ENCODE measurements at regions not wholly inside any gene's neighbourhood (a gene's known extent, or its start where the extent isn't known, plus 50 kb on each side); places are given as distances from the start of the nearest gene placed in this dataset.

DNA sequence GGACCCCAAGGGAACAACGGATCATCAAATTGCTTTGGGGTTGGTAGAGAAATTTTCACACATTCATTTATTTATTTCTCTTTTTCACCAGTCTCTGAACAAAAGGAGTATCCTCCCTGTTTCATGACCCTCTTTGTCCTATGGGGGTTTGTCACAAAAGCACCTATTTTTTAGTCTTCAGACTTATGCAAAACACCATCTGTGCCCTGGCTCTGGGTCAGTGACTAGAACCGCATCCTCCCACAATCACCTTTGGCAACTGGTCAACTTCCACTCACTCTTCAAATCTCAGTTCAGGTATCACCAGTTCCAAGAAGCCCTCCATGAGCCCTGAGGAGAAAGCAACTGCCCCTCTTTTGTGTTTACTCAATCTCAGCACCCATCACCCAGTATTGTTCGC lies 395.7 kb downstream of the CDK5RAP2 start:
- ChIA-PET CTCF (no interaction called here), RAD21 (ENCODE audit: low non-redundant PET in 1 of 2, low total read pairs in 2 of 2, uncharacterized antibody in 2 of 2, unreplicated experiment in 2 of 2) (no interaction called here), POLR2A (no interaction called here)
- no peaks in the 10 kb centered on the region for H3K79me2 ChIP-seq (ENCODE audit: insufficient read depth, low read length)
- H4K20me1 ChIP-seq (ENCODE audit: insufficient read depth) = no peaks in the 10 kb centered on the region
- intact Hi-C loops (cut with micrococcal nuclease) = no loop called here
- H3K27ac ChIP-seq (ENCODE audit: low read depth, low read length) = no peak overlapping the region
- H2AFZ ChIP-seq (ENCODE audit: low read depth, low read length, poor library complexity, severe bottlenecking) = no peak overlapping the region
- no peaks in the 10 kb centered on the region for H3K36me3 ChIP-seq (ENCODE audit: control insufficient read depth in 1 of 2, insufficient read depth in 2 of 2, low read length in 2 of 2)
- no peak overlapping the region for H3K4me3 ChIP-seq (replicated peaks in 1 of 2; ENCODE audit: low read depth in 1 of 2, low read length in 2 of 2)
- no peak for TF ChIP-seq CTCF (IDR thresholded peaks at IDR 0.05 in 2 of 3, conservative IDR thresholded peaks at IDR 0.05 in 1 of 3; ENCODE audit: borderline replicate concordance in 1 of 3, insufficient read depth in 1 of 3, low read depth in 2 of 3, low read length in 2 of 3)
- no peak for TF ChIP-seq SRF (IDR thresholded peaks at IDR 0.05; ENCODE audit: low read depth)
- TF ChIP-seq EZH2phosphoT487 (IDR thresholded peaks at IDR 0.05; ENCODE audit: borderline replicate concordance) = no peak
- no peak for TF ChIP-seq REST (IDR thresholded peaks at IDR 0.05; ENCODE audit: low read depth)
- no peak for TF ChIP-seq ELF1 (IDR thresholded peaks at IDR 0.05; ENCODE audit: borderline replicate concordance, low read depth)
- TF ChIP-seq YY1 (IDR thresholded peaks at IDR 0.05; ENCODE audit: extremely low read depth, insufficient replicate concordance, low read depth, low read length) = no peak
- ATAC-seq (no peak), DNase-seq (ENCODE audit: low read depth, low spot score) (no peak)
- no peak overlapping the region for H3K4me2 ChIP-seq (ENCODE audit: low read length)
- H3K9ac ChIP-seq (ENCODE audit: low read length) = no peak overlapping the region
- no peaks in the 10 kb centered on the region for H3K4me1 ChIP-seq (ENCODE audit: control insufficient read depth in 1 of 2, insufficient read depth in 2 of 2, low read length in 2 of 2)
- no peaks in the 10 kb centered on the region for H3K9me3 ChIP-seq (ENCODE audit: control insufficient read depth in 1 of 2, insufficient read depth in 1 of 2, low read depth in 1 of 2, low read length in 2 of 2)
- no TSS peak for BruUV-seq (replicated peaks)
- peaks cover 33% of the 10 kb centered on the region for H3K27me3 ChIP-seq (ENCODE audit: insufficient read depth, low read length)
- no peaks in the 10 kb centered on the region for H3K9me2 ChIP-seq (ENCODE audit: insufficient read depth)

Measured in HCT116 (cell line).